HG03135 (cell line): ENCODE measurements at regions not wholly inside any gene's neighbourhood (a gene's known extent, or its start where the extent isn't known, plus 50 kb on each side); places are given as distances from the start of the nearest gene placed in this dataset.
"Not testable (repeated sequence)": the region's sequence is repeated elsewhere in the genome, so short reads cannot be mapped to it uniquely, and the experiment has no call there.

ENCODE experiments used
- ATAC-seq: cut with Tn5 transposase; IDR thresholded peaks from one replicate; pipeline ENCODE4 v1.9.1; 2021; ENCODE audit warnings: mild to moderate bottlenecking, moderate library complexity; ENCODE audit not compliant: unreplicated experiment

- not testable (repeated sequence) for ATAC-seq
Observed at GRCh38 chr7:67666359-67666758, 669.7 kb downstream of the TYW1 start.

- ATAC-seq = no peak
Observed at GRCh38 chr7:67671006-67671548, 674.4 kb downstream of the TYW1 start.

GRCh38 chr7:67673861-67674260 lies 677.2 kb downstream of the TYW1 start:
- no peak for ATAC-seq

GRCh38 chr7:67674862-67675261 lies 678.2 kb downstream of the TYW1 start:
- ATAC-seq = not testable (repeated sequence)

GRCh38 chr7:67675971-67676370 lies 679.3 kb downstream of the TYW1 start:
- ATAC-seq = no peak

GRCh38 chr7:67678419-67678818 lies 681.8 kb downstream of the TYW1 start:
- no peak for ATAC-seq

- no peak for ATAC-seq
Observed at GRCh38 chr7:67683628-67684027, 687.0 kb downstream of the TYW1 start.

- no peak for ATAC-seq
Observed at GRCh38 chr7:67690700-67691099, 694.1 kb downstream of the TYW1 start.

- ATAC-seq = no peak
Observed at GRCh38 chr7:67692425-67692824, 695.8 kb downstream of the TYW1 start.

GRCh38 chr7:67696124-67696523 lies 699.5 kb downstream of the TYW1 start:
- ATAC-seq = no peak

- ATAC-seq = no peak
Observed at GRCh38 chr7:67696878-67697277, 700.2 kb downstream of the TYW1 start.

GRCh38 chr7:67698354-67698753 lies 701.7 kb downstream of the TYW1 start:
- ATAC-seq = no peak

GRCh38 chr7:67705850-67706249 lies 709.2 kb downstream of the TYW1 start:
- no peak for ATAC-seq

GRCh38 chr7:67711706-67712105 lies 715.1 kb downstream of the TYW1 start:
- no peak for ATAC-seq

GRCh38 chr7:67713451-67714056 lies 716.9 kb downstream of the TYW1 start:
- no peak for ATAC-seq

GRCh38 chr7:67716729-67717128 lies 720.1 kb downstream of the TYW1 start:
- no peak for ATAC-seq

- no peak for ATAC-seq
Observed at GRCh38 chr7:67723591-67723990, 727.0 kb downstream of the TYW1 start.

GRCh38 chr7:67724435-67724834 lies 727.8 kb downstream of the TYW1 start:
- no peak for ATAC-seq

- no peak for ATAC-seq
Observed at GRCh38 chr7:67724955-67725354, 728.3 kb downstream of the TYW1 start.

GRCh38 chr7:67725423-67725822 lies 728.8 kb downstream of the TYW1 start:
- no peak for ATAC-seq

GRCh38 chr7:67729771-67730170 lies 733.1 kb downstream of the TYW1 start:
- ATAC-seq = no peak

- no peak for ATAC-seq
Observed at GRCh38 chr7:67731704-67732103, 735.1 kb downstream of the TYW1 start.

- ATAC-seq = no peak
Observed at GRCh38 chr7:67732898-67733297, 736.3 kb downstream of the TYW1 start.
